ENCODE measurements at regions not wholly inside any gene's neighbourhood (a gene's known extent, or its start where the extent isn't known, plus 50 kb on each side); places are given as distances from the start of the nearest gene placed in this dataset.

DNA sequence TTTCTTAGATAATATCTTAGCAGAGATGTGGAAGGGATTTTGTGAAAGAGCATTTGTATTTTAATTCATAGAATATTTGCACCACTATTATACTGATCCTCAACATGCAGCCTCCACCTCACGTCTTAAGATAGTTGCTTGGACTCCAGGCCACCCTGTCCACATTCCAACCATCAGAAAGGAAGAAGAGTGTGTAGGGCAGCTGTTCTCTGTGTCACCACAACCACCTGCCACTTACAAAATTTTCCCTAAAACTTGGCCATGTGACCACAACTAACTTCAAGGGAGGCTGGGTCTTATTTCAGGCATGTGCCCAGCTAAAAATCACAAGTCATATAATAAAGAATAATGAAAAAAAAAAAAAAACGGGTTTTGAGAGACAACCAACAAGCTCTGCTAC, 528.1 kb downstream of the RAB28 start:
- TF ChIP-seq POLR2AphosphoS5 (IDR thresholded peaks at IDR 0.05; ENCODE audit: borderline replicate concordance, low read depth, low read length): no peak
- no peak for TF ChIP-seq EZH2 (IDR thresholded peaks at IDR 0.05)
- no peak for TF ChIP-seq FOXP2 (optimal IDR thresholded peaks at IDR 0.05; ENCODE audit: control extremely low read depth, extremely low read length, insufficient read depth)
